Ureter (tissue), 1 donor: ENCODE measurements at regions not wholly inside any gene's neighbourhood (a gene's known extent, or its start where the extent isn't known, plus 50 kb on each side); places are given as distances from the start of the nearest gene placed in this dataset.

Experiments used
- DNase-seq: peaks from one replicate; pipeline ENCODE4 v3.0.0-alpha.2; 2020; ENCODE audit warnings: low spot score
- donor health status: DM: yes; HTN: yes; CAD: no.

- no peak for DNase-seq
Observed at GRCh38 chr2:147506889-147507288, 337.9 kb upstream of the ACVR2A start.

- no peak for DNase-seq
Observed at GRCh38 chr2:147502711-147503290, 342.0 kb upstream of the ACVR2A start.

- DNase-seq, result no peak
Observed at GRCh38 chr2:147501968-147502367, 342.9 kb upstream of the ACVR2A start.

- no peak for DNase-seq
Observed at GRCh38 chr2:147500819-147501395, 343.9 kb upstream of the ACVR2A start.

- DNase-seq, result no peak
Observed at GRCh38 chr2:147500229-147500628, 344.6 kb upstream of the ACVR2A start.

DNA sequence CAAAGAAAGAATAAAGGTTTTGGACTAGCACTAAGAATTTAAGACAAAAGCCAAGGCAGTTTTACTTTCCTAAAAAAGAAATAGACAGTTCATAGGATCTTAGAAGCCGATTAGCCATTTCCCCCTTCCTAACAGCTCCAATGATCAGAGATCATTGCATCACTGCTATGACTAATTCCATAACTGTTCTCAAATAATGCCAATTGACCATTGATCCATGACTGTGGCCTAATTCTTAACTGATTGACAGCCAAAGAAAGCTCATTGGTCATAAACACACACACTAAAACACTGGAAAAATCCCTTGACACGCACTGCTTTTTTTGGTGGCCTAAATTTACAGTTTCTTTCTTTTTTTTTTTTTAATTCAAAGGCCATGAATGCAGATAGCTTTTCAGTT, 345.0 kb upstream of the ACVR2A start:
- DNase-seq, result no peak

DNA sequence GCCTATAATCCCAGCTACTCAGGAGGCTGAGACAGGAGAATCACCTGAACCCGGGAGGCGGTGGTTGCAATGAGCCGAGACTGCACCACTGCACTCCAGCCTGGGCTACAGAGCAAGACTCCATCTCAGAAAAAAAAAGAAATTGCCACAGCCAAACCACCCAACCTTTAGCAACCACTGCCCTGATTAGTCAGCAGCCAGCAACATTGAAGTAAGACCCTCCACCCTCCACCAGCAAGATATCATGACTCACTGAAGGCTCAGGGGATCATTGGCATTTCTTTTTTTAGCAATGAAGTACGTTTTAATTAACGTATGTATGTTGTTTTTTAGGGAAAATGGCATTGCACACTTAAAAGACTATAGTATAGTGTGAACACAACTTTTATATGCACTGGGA, 349.1 kb upstream of the ACVR2A start:
- DNase-seq, result no peak

GRCh38 chr2:147492471-147492870, 352.4 kb upstream of the ACVR2A start:
- no peak for DNase-seq

DNA sequence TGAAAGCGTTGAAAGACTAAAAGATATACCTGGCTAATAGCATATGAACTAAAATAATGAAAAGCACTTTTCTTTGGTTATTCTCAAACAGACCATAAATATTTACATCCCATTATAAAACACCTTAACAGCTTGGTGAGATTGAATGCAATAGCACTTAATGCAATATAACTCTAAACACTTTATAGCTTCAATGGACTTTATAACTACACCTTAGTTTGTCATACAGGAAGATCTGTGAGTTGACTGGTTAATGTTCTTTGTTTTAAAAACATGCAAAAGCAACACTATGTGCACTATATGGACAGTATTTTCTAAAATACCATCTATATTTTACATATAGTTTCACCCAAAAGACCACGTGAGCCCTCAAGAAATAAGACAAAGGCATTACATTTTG, 353.3 kb upstream of the ACVR2A start:
- DNase-seq, result no peak

DNA sequence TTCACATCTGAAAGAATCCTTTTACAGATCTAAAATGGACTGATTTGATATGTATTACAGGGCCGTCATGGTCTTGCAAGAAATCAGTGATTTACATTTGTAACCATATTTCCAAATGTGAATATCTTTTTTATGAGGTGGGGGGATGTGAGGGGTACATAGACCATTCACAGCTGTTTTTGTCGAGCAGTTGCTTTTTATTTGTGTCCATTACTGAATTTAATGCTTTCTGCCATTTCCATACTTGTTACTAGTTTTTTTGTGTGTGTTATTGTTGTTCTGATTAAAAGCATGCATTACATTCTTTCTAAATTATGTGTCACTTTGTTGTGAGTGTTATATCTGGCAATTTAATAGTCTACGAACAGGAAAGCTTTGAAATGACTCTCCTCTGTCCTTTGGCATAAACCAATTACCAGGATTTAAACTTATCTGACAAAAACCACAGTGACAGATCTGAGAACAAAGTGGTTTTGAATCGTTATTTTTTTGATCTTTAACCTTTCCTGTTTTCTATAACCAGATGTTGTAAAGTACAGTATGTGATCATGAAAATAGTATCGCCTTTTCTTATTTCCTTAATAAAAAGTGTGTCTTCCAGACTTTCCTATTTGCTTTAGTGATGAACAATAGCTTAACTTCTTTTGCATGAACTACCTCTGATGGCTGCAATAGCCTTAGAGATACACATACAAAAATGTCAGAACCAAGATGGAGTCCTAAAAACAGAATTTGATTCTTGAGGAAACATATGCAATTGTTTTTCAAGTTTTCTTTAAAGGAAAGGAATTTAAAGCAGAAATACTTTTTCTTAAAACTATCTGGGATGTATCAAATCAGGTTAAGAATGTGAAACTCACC, 354.2 kb upstream of the ACVR2A start:
- no peak for DNase-seq

GRCh38 chr2:147488472-147488871, 356.4 kb upstream of the ACVR2A start:
- no peak for DNase-seq

- DNase-seq, result no peak
Observed at GRCh38 chr2:147487978-147488289, 356.9 kb upstream of the ACVR2A start.

DNA sequence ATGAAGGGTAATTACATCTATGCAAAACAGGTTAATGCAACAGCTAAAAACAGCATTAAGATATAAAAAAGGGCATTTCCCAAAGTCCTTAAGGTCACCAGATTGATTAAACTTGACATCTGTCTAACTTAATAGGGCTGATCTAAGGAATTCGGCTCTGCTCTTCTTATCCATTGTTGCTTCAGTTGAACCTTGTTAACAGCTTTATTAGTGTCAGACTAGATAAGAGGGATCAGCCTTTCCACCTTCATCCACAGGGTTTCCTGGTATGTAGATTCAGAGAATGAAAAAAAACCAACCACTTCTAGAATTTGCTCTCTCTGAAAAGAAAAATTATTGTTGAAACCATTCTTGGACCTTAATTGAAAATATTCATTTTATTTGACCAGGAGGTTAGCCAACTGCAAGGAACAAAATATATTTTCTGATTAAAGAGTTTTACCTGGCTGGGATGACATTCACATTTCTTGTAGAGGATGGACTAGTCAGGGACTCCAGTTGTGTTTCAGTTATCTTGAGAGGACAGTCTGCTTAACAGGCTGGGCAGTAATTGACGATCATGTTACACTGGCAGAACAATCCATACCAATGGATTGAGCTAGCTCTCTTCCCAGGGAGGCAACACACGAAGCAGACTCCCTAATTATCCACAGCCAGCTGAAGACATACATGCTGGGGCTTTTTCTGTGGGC, 357.4 kb upstream of the ACVR2A start:
- no peak for DNase-seq

DNA sequence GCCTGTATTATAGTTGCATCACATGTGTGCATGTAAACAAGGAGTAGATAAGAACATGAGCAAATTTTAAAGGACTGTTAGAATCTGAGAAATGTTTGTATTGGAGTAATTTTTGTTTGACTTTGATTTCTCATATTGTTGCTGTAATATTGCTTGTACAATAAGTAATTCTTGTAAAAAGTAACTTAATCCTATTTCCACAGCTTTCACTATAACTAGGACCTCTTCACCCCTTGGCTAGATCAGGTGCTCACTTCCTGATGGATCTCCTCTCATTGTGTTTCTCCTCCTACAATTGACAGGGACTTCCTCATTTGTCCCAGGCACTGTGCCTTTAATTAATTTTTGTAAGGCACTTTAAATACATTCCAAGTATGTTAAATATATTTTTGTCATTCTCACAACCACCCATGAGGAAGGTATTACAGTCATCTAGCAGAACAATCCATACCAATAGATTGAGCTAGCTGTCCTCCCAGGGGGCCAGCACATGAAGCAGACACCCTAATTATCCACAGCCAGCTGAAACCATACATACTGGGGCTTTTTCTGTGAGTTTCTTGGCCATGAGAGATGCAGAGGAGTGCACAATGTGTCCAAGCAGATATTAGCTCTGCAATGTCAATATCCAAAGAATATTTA, 359.5 kb upstream of the ACVR2A start:
- DNase-seq, result no peak

- no peak for DNase-seq
Observed at GRCh38 chr2:147483911-147484310, 360.9 kb upstream of the ACVR2A start.

DNA sequence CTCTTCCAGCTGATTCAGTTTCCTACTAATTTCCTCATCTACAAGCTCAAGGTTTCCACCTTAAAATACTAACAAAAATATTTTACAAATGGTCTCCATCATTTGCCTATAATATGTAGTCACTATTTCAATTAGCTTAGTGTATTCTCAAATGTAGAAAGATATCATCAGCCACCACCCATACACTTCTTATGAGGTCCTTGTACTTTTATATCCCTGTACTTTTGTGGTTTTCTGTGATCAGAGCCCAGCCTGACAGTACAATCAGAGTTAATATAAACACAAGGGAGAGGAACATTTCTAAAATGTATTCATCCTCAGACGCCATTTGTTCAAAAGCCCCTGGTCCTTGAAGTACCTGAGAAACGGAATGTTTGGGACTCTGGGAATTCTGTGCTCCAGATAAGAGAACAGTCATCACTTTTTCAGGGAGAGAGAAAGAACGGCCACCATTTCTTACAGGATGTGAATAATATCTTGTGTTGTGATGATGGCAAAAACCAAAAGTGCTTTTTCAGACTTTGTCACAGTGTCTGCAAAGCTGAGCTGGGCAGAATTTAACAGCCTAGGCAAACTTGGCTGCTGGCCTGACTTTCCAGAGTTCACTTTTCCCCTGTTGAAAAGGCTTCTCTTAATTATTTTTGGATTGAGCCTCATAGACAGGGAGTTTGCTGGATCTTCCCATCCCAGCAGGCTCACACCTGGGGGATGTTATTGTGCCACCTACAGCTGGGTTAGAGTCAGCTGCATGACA, 361.7 kb upstream of the ACVR2A start:
- no peak for DNase-seq

- DNase-seq, result no peak
Observed at GRCh38 chr2:147482111-147482895, 362.5 kb upstream of the ACVR2A start.

GRCh38 chr2:147479358-147479757, 365.5 kb upstream of the ACVR2A start:
- no peak for DNase-seq

GRCh38 chr2:147473075-147473474, 371.8 kb upstream of the ACVR2A start:
- no peak for DNase-seq

GRCh38 chr2:147471126-147471525, 373.7 kb upstream of the ACVR2A start:
- no peak for DNase-seq

GRCh38 chr2:147469471-147469870, 375.4 kb upstream of the ACVR2A start:
- no peak for DNase-seq
